Smooth muscle cell (in vitro differentiated cells): ENCODE measurements at regions not wholly inside any gene's neighbourhood (a gene's known extent, or its start where the extent isn't known, plus 50 kb on each side); places are given as distances from the start of the nearest gene placed in this dataset.

Source experiments
- DNase-seq: peaks from one replicate; lab custom pipeline; 2025; ENCODE audit not compliant: unreplicated experiment; lab: John Stamatoyannopoulos, UW
- H2AFZ ChIP-seq: fragments of 200-600 bp; sonication (generic); 2 replicates; pipeline ENCODE4 v1.6.0; 2016; ENCODE audit warnings: antibody characterized with exemption, low read depth, mild to moderate bottlenecking
- H3F3A ChIP-seq: fragments of 200-600 bp; sonication (generic); 2 replicates; pipeline ENCODE4 v1.6.0; 2017; ENCODE audit warnings: antibody characterized with exemption, low read depth
- H3K27ac ChIP-seq: fragments of 200-600 bp; sonication (generic); 2 replicates; pipeline ENCODE4 v1.5.1; 2016; ENCODE audit warnings: low read depth, mild to moderate bottlenecking
- H3K27me3 ChIP-seq: fragments of 200-600 bp; sonication (generic); 2 replicates; pipeline ENCODE4 v1.6.1; 2016; ENCODE audit warnings: low read depth, mild to moderate bottlenecking
- H3K36me3 ChIP-seq: fragments of 200-600 bp; sonication (generic); 2 replicates; pipeline ENCODE4 v1.5.1; 2016; ENCODE audit warnings: low read depth
- H3K4me1 ChIP-seq: fragments of 200-600 bp; sonication (generic); 2 replicates; pipeline ENCODE4 v1.5.1; 2016; ENCODE audit warnings: low read depth
- H3K4me2 ChIP-seq: fragments of 200-600 bp; sonication (generic); 2 replicates; pipeline ENCODE4 v1.6.0; 2016; ENCODE audit warnings: mild to moderate bottlenecking
- H3K4me3 ChIP-seq: fragments of 200-600 bp; sonication (generic); 2 replicates; pipeline ENCODE4 v1.5.1; 2016; ENCODE audit warnings: mild to moderate bottlenecking
- H3K79me2 ChIP-seq: fragments of 200-600 bp; sonication (generic); 2 replicates; pipeline ENCODE4 v1.6.0; 2016; ENCODE audit warnings: low read depth, mild to moderate bottlenecking
- H3K9ac ChIP-seq: fragments of 200-600 bp; sonication (generic); 2 replicates; pipeline ENCODE4 v1.6.0; 2016; ENCODE audit warnings: low read depth
- H3K9me3 ChIP-seq: fragments of 200-600 bp; sonication (generic); replicated peaks from 2 replicates; pipeline ENCODE4 v1.5.1; 2016; ENCODE audit warnings: low read depth
- H4K20me1 ChIP-seq: fragments of 200-600 bp; sonication (generic); 2 replicates; pipeline ENCODE4 v1.6.0; 2016; ENCODE audit warnings: low read depth
- WGBS: methylation state at CpG from one replicate; pipeline ENCODE4 v1.1.7; 2016; ENCODE audit warnings: low lambda C conversion rate; 5-methylcytosine and 5-hydroxymethylcytosine counted together
- TF ChIP-seq, protein P1 (sequence below): fragments of 200-600 bp; sonication (generic); IDR thresholded peaks from 2 replicates; pipeline ENCODE4 v1.5.1; 2017; ENCODE audit warnings: borderline replicate concordance, mild to moderate bottlenecking, antibody characterized with exemption; ENCODE audit not compliant: insufficient read depth, poor library complexity, severe bottlenecking

- no peak overlapping the region for H3K4me3 ChIP-seq
- no peak overlapping the region for H3K4me2 ChIP-seq
- no peak for DNase-seq
- H3K36me3 ChIP-seq = no peaks in the 10 kb centered on the region
- H3K9me3 ChIP-seq = no peaks in the 10 kb centered on the region
- no peaks in the 10 kb centered on the region for H3K27me3 ChIP-seq
- no peak overlapping the region for H2AFZ ChIP-seq
- H3K9ac ChIP-seq = no peak overlapping the region
- whole genome bisulfite sequencing = 97% methylated on average over 7 of the region's 7 CpGs
- H3K4me1 ChIP-seq = no peaks in the 10 kb centered on the region
- no peaks in the 10 kb centered on the region for H3K79me2 ChIP-seq
- no peaks in the 10 kb centered on the region for H3F3A ChIP-seq
- TF ChIP-seq, protein P1, sequence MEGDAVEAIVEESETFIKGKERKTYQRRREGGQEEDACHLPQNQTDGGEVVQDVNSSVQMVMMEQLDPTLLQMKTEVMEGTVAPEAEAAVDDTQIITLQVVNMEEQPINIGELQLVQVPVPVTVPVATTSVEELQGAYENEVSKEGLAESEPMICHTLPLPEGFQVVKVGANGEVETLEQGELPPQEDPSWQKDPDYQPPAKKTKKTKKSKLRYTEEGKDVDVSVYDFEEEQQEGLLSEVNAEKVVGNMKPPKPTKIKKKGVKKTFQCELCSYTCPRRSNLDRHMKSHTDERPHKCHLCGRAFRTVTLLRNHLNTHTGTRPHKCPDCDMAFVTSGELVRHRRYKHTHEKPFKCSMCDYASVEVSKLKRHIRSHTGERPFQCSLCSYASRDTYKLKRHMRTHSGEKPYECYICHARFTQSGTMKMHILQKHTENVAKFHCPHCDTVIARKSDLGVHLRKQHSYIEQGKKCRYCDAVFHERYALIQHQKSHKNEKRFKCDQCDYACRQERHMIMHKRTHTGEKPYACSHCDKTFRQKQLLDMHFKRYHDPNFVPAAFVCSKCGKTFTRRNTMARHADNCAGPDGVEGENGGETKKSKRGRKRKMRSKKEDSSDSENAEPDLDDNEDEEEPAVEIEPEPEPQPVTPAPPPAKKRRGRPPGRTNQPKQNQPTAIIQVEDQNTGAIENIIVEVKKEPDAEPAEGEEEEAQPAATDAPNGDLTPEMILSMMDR = no peak
- H3K27ac ChIP-seq = no peak overlapping the region
- H4K20me1 ChIP-seq = no peaks in the 10 kb centered on the region
These were observed 393.3 kb upstream of the TNRC6C start for GRCh38 chr17:77565166-77565565.

DNA sequence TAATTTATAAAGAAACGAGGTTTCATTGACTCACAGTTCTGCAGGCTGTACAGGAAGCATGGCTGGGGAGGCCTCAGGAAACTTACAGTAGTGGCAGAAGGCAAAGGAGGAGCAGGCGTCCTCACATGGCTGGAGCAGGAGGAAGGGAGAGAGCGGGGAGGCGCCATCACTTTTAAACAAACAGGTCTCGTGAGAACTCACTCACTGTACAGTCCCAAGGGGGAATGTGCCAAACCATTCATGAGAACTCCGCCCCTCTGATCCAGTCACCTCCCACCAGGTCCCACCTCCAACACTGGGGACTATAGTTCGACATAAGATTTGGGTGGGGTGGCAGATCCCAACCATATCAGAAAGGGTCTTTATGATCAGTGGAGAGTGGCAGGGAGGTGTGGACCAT lies 392.4 kb upstream of the TNRC6C start:
- Histone ChIP-seq H4K20me1 (no peaks in the 10 kb centered on the region), H3K9ac (no peak overlapping the region), H3K27me3 (no peaks in the 10 kb centered on the region), H3K4me2 (no peak overlapping the region), H2AFZ (no peak overlapping the region), H3K9me3 (no peaks in the 10 kb centered on the region), H3F3A (no peaks in the 10 kb centered on the region), H3K4me3 (no peak overlapping the region), H3K36me3 (no peaks in the 10 kb centered on the region), H3K27ac (no peak overlapping the region), H3K79me2 (no peaks in the 10 kb centered on the region), H3K4me1 (peaks cover 5% of the 10 kb centered on the region)
- no peak for DNase-seq
- TF ChIP-seq, protein P1 = no peak
- WGBS = 85% methylated on average over 7 of the region's 7 CpGs

DNA sequence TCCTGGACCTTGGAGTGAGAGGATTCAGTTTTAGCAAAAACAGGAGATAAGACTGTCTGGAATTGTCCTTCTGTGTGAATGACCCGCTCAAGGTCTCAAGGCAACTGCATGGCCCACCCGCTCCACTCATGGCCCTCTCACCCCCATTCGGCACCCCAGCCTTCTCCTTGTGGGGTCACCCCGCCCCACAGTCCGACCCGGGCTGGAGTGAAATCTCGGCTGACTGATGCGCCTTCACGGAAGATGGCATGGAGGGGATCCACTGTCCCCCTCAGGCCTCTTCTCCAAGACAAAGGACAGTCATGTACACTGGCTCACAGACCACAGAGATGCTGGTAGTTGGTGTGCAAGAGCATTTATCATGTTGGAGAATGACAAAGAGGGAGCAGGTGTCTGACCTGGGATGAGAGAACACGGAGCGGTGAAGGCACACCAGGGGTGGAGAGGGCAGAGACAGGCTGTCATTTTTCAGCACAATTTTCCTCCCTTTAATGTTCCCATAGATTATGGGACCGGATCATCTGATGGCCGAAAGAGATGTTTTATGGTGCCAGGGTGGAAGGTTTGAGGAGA lies 391.9 kb upstream of the TNRC6C start:
- Histone ChIP-seq H3K9me3 (no peaks in the 10 kb centered on the region), H3K27ac (no peak overlapping the region), H3F3A (no peaks in the 10 kb centered on the region), H3K27me3 (no peaks in the 10 kb centered on the region), H3K4me1 (peaks cover 10% of the 10 kb centered on the region), H3K36me3 (no peaks in the 10 kb centered on the region), H3K79me2 (no peaks in the 10 kb centered on the region), H2AFZ (no peak overlapping the region), H3K4me3 (no peak overlapping the region), H3K9ac (no peak overlapping the region), H3K4me2 (no peak overlapping the region), H4K20me1 (no peaks in the 10 kb centered on the region)
- no peak for DNase-seq
- WGBS = 98% methylated on average over 13 of the region's 13 CpGs
- TF ChIP-seq, protein P1 = no peak

DNA sequence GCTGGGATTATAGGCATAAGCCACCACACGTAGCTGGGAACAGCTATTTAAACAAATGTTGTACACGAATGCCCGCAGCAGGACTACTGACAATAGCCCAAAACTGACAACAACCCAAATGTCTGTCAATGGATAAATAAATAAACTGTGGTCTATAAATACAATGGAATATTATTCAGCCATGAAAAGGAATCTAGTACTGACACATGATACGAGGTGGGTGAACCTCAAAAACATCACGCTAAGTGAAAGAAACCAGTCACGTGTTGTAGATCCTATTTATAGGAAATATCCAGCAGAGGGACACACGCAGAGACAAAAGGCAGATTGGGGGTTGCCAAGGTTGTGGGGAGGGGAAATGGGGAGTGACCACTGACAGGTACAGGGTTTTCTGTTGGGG lies 390.0 kb upstream of the TNRC6C start:
- no peaks in the 10 kb centered on the region for H3K27me3 ChIP-seq
- TF ChIP-seq, protein P1 = no peak

More for the DNA sequence above, 390.0 kb upstream of the TNRC6C start:
- Histone ChIP-seq H3K27ac (no peak overlapping the region), H3F3A (no peaks in the 10 kb centered on the region), H3K9me3 (no peaks in the 10 kb centered on the region), H3K4me2 (no peak overlapping the region), H3K4me1 (peaks cover 18% of the 10 kb centered on the region), H2AFZ (no peak overlapping the region), H3K36me3 (no peaks in the 10 kb centered on the region), H3K4me3 (no peak overlapping the region), H4K20me1 (no peaks in the 10 kb centered on the region), H3K79me2 (no peaks in the 10 kb centered on the region), H3K9ac (no peak overlapping the region)
- no peak for DNase-seq
- 93% methylated on average over 7 of the region's 7 CpGs for WGBS
